Sigmoid colon (tissue), 6 donors: ENCODE measurements at regions not wholly inside any gene's neighbourhood (a gene's known extent, or its start where the extent isn't known, plus 50 kb on each side); places are given as distances from the start of the nearest gene placed in this dataset.

Experiments used
- DNase-seq: peaks from one replicate; pipeline ENCODE4 v3.0.0-alpha.2; 2019
- H3K27ac ChIP-seq, 4 donors: fragments of 200-600 bp; sonication (generic); one replicate each; pipeline ENCODE4 v1.5.1; 2016 to 2019; ENCODE audit warnings: mild to moderate bottlenecking in 1 of 4
- H3K27me3 ChIP-seq, 3 donors: fragments of 200-600 bp; sonication (generic); one replicate each; pipeline ENCODE4 v1.5.1; 2019; ENCODE audit warnings: mild to moderate bottlenecking in 1 of 3
- H3K36me3 ChIP-seq, 4 donors: fragments of 200-600 bp; sonication (generic); one replicate each; pipeline ENCODE4 v1.5.1; 2016 to 2019
- H3K4me1 ChIP-seq, 4 donors: fragments of 200-600 bp; sonication (generic); one replicate each; pipeline ENCODE4 v1.5.1; 2017 to 2019
- H3K4me3 ChIP-seq, 4 donors: fragments of 200-600 bp; sonication (generic); one replicate each; pipeline ENCODE4 v1.5.1; 2017 to 2019; ENCODE audit warnings: mild to moderate bottlenecking in 2 of 4, moderate library complexity in 1 of 4
- H3K9me3 ChIP-seq, 4 donors: fragments of 200-600 bp in 3 of 4; sonication (generic) in 3 of 4; one replicate each; pipeline versions ENCODE4 v1.5.1 to v1.6.1; 2013 to 2019
- EP300 ChIP-seq, 4 donors: sonication (generic); formaldehyde crosslinking; IDR thresholded peaks; one replicate each; pipeline ENCODE4 v1.6.1; 2017; ENCODE audit warnings: antibody characterized with exemption in 4 of 4
- POLR2A ChIP-seq, 2 donors: fragments of 450-650 bp; IDR thresholded peaks; one replicate each; pipeline ENCODE4 v1.6.1; 2016; ENCODE audit warnings: antibody characterized with exemption in 2 of 2, mild to moderate bottlenecking in 2 of 2, moderate library complexity in 2 of 2
- POLR2AphosphoS5 ChIP-seq, 4 donors: sonication (generic); formaldehyde crosslinking; IDR thresholded peaks; one replicate each; pipeline ENCODE4 v1.6.1; 2017; ENCODE audit warnings: antibody characterized with exemption in 4 of 4
- WGBS, 2 donors: extraction: QIAGEN DNeasy Blood & Tissue Kit; methylation state at CpG; one replicate each; pipeline ENCODE4 v1.1.7; 2013; 5-methylcytosine and 5-hydroxymethylcytosine counted together
- intact Hi-C: fragments of 100-400 bp; cut with DNase I; formaldehyde crosslinking; loops from one replicate; pipeline ENCODE4 v1.15.1; 2023
- TF ChIP-seq, protein P1 (sequence below), 4 experiments: fragments of 450-650 bp in 3 of 4; fragments of 200-600 bp in 1 of 4; IDR thresholded peaks; one replicate each; pipeline ENCODE4 v1.5.1; 2016 to 2019; ENCODE audit warnings: antibody characterized with exemption in 4 of 4, mild to moderate bottlenecking in 3 of 4, moderate library complexity in 2 of 4
- donor health status: healthy with polysubstance abuse.
- donor health status: healthy.

DNA sequence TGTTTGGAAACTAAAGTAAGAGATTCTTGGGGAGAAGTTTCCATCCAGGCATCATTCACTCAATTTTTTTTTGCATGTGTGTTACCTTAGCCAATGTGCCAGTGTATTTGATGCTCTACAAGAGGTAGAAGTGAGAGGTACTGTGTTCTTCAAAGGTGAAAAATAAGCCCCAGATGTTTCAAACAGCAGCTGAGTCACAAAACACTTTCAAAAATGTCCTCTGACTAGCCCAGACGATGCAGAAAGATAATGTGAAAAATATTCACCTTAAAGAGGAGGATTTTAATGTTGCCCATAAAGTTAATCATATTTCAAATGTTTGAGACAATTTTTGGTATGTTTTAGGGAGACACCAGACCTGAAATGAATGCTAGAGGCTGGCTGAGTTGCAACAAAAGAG is 107.7 kb upstream of the RASGRP1 start:
- Histone ChIP-seq H3K27ac (no peak overlapping the region), H3K4me3 (no peak overlapping the region), H3K36me3 (no peaks in the 10 kb centered on the region), H3K27me3 (no peaks in the 10 kb centered on the region), H3K9me3 (no peaks in the 10 kb centered on the region), H3K4me1 (no peaks in the 10 kb centered on the region)
- intact Hi-C loops = no loop called here
- TF ChIP-seq, protein P1, sequence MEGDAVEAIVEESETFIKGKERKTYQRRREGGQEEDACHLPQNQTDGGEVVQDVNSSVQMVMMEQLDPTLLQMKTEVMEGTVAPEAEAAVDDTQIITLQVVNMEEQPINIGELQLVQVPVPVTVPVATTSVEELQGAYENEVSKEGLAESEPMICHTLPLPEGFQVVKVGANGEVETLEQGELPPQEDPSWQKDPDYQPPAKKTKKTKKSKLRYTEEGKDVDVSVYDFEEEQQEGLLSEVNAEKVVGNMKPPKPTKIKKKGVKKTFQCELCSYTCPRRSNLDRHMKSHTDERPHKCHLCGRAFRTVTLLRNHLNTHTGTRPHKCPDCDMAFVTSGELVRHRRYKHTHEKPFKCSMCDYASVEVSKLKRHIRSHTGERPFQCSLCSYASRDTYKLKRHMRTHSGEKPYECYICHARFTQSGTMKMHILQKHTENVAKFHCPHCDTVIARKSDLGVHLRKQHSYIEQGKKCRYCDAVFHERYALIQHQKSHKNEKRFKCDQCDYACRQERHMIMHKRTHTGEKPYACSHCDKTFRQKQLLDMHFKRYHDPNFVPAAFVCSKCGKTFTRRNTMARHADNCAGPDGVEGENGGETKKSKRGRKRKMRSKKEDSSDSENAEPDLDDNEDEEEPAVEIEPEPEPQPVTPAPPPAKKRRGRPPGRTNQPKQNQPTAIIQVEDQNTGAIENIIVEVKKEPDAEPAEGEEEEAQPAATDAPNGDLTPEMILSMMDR (IDR thresholded peaks at IDR 0.05) = no peak
- TF ChIP-seq POLR2AphosphoS5 (IDR thresholded peaks at IDR 0.05) = no peak
- TF ChIP-seq EP300 (IDR thresholded peaks at IDR 0.05) = no peak
- TF ChIP-seq POLR2A (IDR thresholded peaks at IDR 0.05) = no peak
- WGBS, 2 donors = 73 to 84% methylated on average over 1 of the region's 1 CpG
- DNase-seq = no peak

DNA sequence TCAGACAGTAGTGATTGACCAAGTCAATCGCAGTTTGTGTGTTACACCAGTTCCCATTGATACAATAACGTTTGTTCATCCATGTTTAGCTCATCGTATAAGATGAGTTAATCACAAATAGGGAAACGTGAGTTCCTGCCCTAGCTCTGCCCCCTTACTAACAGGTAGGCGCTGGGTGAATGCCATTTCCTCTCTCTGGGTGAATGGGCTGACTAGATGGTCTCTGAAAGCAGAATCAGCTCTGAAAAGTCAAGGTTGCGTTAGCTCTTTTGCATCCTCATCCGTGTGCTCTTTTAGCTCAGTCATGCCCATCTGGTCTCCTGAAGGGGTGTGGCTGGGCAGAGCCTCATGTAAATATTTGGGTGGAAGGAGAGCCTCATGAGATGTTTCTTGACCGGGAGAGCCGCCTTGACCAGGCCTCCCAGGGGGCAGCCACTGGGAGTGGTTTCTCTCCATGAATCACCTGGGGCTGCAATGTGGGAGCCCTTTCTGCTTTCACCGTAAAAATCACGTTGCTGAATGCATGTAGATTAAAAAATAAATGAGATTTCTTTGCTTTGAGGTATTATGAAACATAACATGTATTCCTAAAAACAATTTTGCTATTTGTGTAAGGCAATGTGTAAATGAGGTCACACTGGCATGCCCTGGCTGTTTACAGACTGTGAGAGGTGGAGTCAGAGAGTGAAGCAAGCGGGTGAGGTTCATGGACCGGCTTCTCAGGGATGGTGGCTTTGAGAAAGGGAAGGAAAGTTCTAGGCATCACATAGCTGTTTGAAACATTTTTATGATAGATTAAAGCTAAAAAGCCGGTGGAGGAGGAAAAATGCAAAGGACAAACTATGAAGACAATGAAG is 108.4 kb upstream of the RASGRP1 start:
- H3K4me1 ChIP-seq = no peaks in the 10 kb centered on the region
- no peak for DNase-seq
- no peak overlapping the region for H3K27ac ChIP-seq
- no peaks in the 10 kb centered on the region for H3K36me3 ChIP-seq
- H3K4me3 ChIP-seq = no peak overlapping the region
- no peaks in the 10 kb centered on the region for H3K9me3 ChIP-seq
- H3K27me3 ChIP-seq = no peaks in the 10 kb centered on the region
- intact Hi-C loops = no loop called here
- no peak for TF ChIP-seq POLR2AphosphoS5 (IDR thresholded peaks at IDR 0.05)
- TF ChIP-seq POLR2A (IDR thresholded peaks at IDR 0.05) = no peak
- TF ChIP-seq, protein P1 (IDR thresholded peaks at IDR 0.05) = no peak
- no peak for TF ChIP-seq EP300 (IDR thresholded peaks at IDR 0.05)
- 60% methylated on average over 14 of the region's 14 CpGs for WGBS, 2 donors

DNA sequence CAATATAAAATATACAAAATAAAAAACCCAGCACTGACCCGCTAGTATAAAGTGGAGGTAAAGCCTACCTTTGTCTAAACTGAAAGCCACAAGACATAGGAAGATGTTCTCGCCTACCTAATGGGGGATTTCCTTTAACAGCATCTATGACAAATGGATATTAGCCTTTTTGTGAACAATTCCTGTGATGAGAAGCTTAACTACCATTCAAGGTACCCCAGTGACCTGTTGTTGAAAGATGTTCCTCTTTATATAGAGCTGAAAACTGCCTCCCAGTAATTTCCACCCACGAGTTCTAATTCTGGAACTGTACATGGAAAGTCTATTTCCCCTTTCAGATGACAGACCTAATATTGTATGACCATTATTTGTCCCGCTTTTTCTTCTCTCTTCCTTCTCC is 109.8 kb upstream of the RASGRP1 start:
- H3K9me3 ChIP-seq = no peaks in the 10 kb centered on the region
- intact Hi-C loops = no loop called here

DNA sequence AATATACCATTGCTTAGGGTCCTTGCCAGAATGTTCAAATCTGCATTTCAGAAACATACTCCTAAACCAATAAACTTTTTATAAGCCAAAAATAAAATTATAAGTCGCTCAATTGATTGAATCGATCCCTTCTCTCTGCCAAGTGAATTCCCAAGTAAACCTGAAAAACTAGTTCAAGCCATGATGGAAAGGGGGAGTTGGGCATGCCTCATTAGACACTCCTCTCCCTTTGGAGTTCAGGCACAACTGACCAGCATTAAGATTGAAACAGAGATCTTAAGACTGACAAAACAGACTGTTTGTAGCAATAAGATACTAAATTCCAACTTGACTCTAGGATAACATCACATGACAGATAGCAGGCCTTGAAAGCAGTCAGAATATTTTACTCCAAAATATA is 113.7 kb upstream of the RASGRP1 start:
- TF ChIP-seq EP300 (IDR thresholded peaks at IDR 0.05) = no peak
- TF ChIP-seq, protein P1 (IDR thresholded peaks at IDR 0.05) = no peak
- no peak for TF ChIP-seq POLR2A (IDR thresholded peaks at IDR 0.05)
- TF ChIP-seq POLR2AphosphoS5 (IDR thresholded peaks at IDR 0.05) = no peak
- H3K27me3 ChIP-seq = no peaks in the 10 kb centered on the region
- H3K9me3 ChIP-seq = no peaks in the 10 kb centered on the region
- no peaks in the 10 kb centered on the region for H3K36me3 ChIP-seq
- H3K4me1 ChIP-seq = no peaks in the 10 kb centered on the region
- 74 to 92% methylated on average over 2 of the region's 2 CpGs for WGBS, 2 donors
- H3K27ac ChIP-seq = no peak overlapping the region
- intact Hi-C loops = no loop called here
- no peak overlapping the region for H3K4me3 ChIP-seq
- DNase-seq = no peak

More for the DNA sequence above, 109.8 kb upstream of the RASGRP1 start:
- no peak for DNase-seq
- H3K27me3 ChIP-seq = no peaks in the 10 kb centered on the region
- WGBS, 2 donors = 80 to 85% methylated on average over 4 of the region's 4 CpGs
- H3K4me3 ChIP-seq = no peak overlapping the region
- H3K36me3 ChIP-seq = no peaks in the 10 kb centered on the region
- no peaks in the 10 kb centered on the region for H3K4me1 ChIP-seq
- TF ChIP-seq, protein P1 (IDR thresholded peaks at IDR 0.05) = no peak
- TF ChIP-seq POLR2A (IDR thresholded peaks at IDR 0.05) (no peak), POLR2AphosphoS5 (IDR thresholded peaks at IDR 0.05) (no peak), EP300 (IDR thresholded peaks at IDR 0.05) (no peak)
- H3K27ac ChIP-seq = no peak overlapping the region
